H1 (cell line): ENCODE measurements at regions not wholly inside any gene's neighbourhood (a gene's known extent, or its start where the extent isn't known, plus 50 kb on each side); places are given as distances from the start of the nearest gene placed in this dataset.

Experiments used
- BCL11A ChIP-seq, 2 experiments: IDR thresholded peaks; one replicate each; pipeline ENCODE4 v1.6.1; 2011; ENCODE audit warnings: low read depth in 2 of 2, low read length in 2 of 2, mild to moderate bottlenecking in 2 of 2
- CEBPB ChIP-seq: IDR thresholded peaks from 2 replicates; pipeline ENCODE4 v1.6.1; 2012; ENCODE audit warnings: low read depth, low read length
- POLR2AphosphoS5 ChIP-seq: IDR thresholded peaks from 2 replicates; pipeline ENCODE4 v1.6.1; 2011; ENCODE audit warnings: low read depth, low read length
- RBBP5 ChIP-seq: IDR thresholded peaks from 2 replicates; pipeline ENCODE4 v1.7.1; 2012; ENCODE audit warnings: low read depth, mild to moderate bottlenecking, inconsistent platforms, low read length, moderate library complexity, borderline replicate concordance
- TEAD4 ChIP-seq: IDR thresholded peaks from 2 replicates; pipeline ENCODE4 v1.6.1; 2012; ENCODE audit warnings: low read depth, low read length, inconsistent platforms, mixed read lengths

DNA sequence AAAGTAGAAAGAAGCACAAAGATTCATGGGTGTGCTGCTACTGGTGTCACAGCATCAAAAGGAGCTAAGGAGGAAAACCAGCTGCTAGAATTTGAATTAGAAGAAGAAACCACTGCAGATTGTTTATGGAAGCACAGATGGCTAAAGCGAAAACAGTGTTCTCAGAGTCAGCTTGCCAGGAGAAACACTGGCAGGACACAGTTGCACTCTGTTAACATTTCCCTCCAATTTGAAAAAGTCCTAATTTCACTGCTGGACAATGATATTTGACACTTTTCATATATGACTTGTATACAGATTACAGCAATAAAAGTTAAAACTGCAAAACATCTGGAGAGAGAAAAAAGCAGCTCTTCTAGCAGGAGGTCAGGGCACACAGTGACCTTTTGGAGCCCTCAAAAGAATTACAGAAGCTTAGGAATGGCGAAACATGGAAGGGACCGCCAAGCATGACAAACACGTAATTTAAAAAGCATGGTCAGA is 314.5 kb downstream of the COL12A1 start (continued):
- TF ChIP-seq TEAD4 (no peak), POLR2AphosphoS5 (no peak), BCL11A (IDR thresholded peaks at IDR 0.05; ENCODE audit: low read depth in 2 of 2, low read length in 2 of 2) (no peak), RBBP5 (no peak), CEBPB (no peak)
